ENCODE measurements at regions not wholly inside any gene's neighbourhood (a gene's known extent, or its start where the extent isn't known, plus 50 kb on each side); places are given as distances from the start of the nearest gene placed in this dataset.
A peak's percentile ranks its signal among the peaks of the same experiment; 100 is the strongest.
"Not testable (repeated sequence)": the region's sequence is repeated elsewhere in the genome, so short reads cannot be mapped to it uniquely, and the experiment has no call there.

DNA sequence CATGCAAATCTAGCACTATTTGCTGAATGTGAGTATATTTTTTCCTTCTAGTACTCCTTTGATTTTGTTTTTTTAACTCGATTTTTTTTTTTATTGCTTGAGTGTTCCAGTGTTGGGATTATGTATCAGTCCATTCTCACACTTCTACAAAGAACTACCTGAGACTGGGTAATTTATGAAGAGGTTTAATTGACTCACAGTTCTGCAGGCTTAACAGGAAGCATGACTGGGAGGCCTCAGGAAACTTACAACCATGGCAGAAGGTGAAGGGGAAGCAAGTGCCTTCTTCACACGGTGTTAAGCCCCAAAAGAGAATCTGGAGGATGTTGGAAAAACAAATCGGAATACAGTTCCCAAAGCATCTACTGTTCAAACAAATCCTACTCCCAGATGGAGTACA lies 69.1 kb downstream of the ZNF518B start:
- not testable (repeated sequence) for DNase-seq (ENCODE audit: low spot score)

DNA sequence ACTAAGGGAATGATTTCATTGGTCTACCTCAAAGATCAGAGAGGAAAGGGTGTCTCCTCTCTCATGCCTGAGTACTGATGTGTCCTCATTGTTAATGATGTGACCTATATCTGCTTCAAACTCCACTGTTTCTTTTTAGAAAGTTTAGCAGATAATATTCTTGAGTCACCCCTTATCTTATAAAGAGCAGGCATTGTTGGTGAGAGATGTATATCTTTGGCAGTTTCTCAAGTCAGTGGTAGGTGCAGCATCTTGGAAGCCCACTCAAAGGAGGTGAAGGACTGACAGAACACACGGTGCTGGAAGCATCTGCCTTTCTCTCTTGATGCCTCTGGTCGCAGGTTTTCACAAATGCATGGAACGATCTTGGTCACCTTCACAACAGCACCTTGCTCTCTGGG lies 71.2 kb downstream of the ZNF518B start:
- DNase-seq (ENCODE audit: low spot score) = no peak

DNA sequence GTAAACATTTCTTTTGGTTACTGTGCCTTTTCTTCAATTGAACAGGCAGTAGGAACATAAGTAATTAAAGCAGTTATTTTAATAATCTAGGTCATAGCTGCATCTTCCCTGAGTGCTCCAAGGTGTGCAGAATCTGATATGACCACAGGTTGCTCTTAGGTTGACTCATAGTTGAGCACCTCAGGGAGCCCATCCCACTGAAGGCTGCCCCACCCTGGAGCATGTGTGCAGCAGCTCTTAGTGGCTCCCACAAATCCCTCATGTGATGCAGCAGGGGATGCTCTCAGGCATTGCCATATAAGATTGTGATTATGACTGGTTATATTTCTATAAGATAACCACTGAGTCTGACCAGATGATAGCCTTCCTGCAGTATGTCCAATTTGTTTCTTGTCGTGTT lies 72.3 kb downstream of the ZNF518B start:
- DNase-seq (ENCODE audit: low spot score) = no peak

DNA sequence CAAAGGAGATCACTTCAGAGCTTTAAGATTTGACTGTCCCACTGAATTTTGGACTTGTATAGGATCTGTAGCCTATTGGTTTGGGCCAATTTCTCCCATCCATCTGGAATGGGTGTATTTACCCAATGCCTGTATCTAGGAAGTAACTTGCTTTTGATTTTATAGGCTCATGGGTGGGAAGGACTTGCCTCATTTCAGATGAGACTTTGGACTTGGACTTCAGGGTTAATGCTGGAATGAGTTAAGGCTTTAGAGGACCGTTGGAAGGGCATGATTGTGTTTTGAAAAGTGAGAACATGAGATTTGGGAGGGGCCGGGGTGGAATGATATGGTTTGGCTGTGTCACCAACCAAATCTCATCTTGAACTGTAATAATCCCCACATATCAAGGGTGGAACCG lies 73.8 kb downstream of the ZNF518B start:
- DNase-seq (ENCODE audit: low spot score) = no peak

DNA sequence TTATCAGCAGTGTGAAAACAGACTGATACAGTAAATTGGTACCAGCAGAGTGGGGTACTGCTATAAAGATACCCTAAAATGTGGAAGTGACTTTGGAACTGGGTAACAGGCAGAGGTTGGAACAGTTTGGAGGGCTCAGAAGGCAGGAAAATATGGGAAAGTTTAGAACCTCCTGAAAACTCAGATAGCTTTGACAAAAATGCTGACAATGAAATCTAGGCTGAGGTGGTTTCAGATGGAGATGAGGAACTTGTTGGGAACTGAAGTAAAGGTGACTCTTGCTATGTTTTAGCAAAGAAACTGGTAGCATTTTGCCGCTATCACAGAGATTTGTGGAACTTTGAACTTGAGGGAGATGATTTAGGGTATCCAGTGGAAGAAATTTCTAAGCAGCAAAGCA lies 75.1 kb downstream of the ZNF518B start:
- DNase-seq (ENCODE audit: low spot score) = not testable (repeated sequence)

DNA sequence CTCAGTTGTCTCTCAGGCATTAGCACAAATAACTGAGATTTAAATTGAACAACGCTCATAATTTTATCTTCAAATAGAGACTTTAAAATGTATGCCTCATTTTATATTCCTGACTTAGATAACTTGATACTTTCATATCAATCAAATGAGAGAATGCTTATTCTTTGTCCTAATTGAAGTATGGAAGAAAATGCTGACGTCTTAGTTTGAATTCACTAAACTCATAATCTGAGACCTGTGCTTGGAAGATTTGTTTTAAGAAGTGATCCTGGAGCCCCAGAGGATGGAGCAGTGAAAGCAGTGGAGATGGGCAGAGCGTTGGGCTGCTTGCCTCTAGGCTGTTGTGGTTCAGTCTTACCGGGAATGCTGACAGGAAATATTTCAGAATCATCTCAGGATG lies 76.1 kb downstream of the ZNF518B start:
- DNase-seq (ENCODE audit: low spot score) = no peak

DNA sequence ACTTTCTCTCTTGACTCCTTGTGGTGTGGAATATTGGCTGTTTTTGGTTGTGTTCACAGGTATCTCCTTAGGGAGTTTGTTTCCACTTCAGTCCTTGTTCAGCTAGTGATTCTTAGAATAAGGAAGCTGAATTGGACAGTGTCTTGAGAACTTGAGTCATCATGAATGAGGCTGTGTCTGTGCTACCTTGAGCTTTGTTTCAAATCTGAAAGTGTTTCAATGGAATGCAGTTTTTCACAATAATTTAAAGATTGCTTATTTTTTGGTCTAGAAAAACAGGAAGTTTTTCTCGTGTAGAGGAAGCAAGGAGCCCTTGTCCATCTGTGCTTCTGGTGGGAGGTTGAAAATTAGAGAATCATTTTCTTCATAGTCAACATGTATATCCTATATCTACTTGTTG lies 76.5 kb downstream of the ZNF518B start:
- DNase-seq (ENCODE audit: low spot score) = no peak

DNA sequence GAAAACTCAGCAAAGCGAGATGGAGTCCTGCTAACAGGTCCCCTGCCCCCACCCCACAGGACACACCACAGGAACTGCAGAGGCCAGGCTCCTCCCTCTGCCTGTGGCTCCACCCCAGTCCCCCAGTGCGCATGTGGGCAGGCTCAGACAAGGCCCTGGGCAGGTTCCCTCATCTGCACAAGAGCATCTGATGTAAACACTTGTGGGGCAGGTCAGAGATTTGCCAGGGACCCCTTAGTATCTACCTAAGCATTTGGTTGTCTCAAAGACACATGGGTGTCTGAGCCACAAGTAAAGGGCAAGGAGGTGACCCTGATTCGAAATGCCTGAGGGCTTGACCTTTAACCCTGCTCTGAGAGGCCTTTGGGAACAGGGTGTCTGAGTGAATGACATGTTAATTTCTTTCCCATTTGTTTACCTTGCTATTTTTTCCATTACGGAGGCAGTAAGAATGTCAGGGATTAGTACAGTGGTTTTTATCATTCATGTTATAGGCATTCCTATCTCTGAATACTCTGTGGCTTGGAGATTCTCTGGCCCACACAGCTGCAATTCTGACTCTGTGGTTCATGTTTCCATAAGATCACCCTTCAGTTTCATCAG lies 85.3 kb downstream of the ZNF518B start:
- DNase-seq (ENCODE audit: low spot score) = no peak

DNA sequence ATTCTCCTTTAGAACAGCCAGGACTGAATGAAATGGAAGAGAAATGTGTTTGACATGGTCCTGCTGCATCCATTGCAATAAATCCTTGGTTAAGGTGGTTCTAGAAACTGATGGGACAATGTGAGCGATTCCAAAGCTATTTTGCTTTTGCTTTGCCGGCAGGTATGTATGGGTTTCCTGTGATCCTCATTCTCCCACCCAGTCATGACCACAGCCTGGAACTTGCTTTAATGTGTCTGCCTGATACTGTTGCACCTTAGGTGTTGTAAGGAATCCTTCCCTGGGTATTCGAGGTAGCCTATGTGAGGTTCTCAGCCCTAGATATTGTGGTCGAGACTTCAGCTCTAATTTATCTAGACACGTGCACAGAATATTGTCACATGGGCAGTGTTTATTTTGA lies 86.1 kb downstream of the ZNF518B start:
- DNase-seq (ENCODE audit: low spot score) = no peak

DNA sequence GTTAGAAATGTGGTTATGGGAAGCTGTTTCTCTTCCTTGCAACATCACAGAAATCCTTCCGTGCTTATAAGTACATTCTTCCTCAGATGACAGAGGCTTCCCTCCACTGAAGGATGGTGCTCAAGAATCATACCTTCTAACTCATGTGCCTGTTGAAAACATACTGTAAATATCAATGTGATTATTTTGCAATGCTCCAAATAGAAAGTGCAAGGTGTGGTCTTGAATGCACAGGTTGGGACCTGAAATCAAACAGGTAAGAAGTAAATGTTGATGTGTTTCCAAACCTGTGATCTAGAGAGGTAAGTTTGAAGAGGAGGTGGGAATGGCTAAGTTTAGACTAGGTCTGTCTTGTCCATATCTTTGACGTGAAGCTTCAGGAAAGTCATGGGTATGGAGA lies 87.7 kb downstream of the ZNF518B start:
- no peak for DNase-seq (ENCODE audit: low spot score)

DNA sequence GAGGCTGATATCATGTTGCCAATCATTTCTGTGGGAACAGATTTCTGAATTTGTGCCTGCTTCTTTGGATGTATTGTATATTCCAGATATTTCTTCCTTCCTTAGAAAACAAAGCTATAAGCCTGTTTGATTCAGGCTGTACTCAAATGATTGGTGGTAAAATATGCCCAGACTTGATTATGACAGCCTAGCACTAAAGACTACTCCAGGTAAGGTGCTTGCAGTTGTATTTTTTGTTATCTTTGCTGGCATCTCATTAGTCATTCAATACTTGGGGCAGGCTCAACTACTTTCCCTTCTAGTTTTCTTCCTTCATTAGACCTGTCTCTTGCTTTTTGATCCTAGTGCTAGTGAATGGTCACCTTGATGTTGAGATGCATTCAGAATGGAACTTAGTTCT lies 90.6 kb downstream of the ZNF518B start:
- no peak for DNase-seq (ENCODE audit: low spot score)

DNA sequence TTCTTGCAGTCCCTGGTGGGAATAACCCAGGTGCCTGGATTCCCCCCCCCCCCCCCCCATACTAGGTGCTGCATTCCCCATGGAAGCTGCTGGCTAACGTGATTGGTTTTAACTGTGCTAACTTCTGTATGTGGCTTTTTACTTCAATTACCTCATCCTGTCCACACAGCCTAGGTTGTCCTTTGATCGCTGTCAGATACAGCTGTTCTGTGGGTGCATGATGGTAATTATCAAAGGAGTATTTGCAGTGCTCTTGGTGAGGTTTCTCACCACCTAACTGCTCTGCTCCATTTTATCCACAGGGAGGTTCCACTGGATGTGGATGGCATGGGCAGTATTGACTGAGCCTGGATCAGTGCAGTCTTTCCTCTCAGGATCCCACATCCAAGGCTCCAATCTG lies 93.0 kb downstream of the ZNF518B start:
- DNase-seq (ENCODE audit: low spot score) = no peak

DNA sequence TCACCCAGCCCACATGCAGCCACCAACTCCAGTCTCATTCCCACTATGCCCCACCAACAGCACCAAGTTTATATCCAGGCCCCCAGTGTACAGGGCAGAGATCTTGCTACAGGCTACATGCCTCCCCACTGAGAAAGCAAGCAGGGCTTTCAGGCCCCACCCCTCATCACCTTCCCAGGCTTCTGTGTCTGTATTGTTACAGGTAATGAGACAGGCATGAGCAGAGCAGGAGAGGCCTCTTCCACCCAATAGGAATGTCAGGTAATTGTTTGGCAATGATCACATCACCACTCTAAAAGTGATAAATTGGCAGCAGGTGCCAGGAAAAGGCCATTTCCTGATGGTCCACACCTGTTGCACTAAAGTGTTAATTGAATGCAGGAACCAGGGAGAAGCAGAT lies 102.5 kb downstream of the ZNF518B start:
- DNase-seq (ENCODE audit: low spot score) = no peak

DNA sequence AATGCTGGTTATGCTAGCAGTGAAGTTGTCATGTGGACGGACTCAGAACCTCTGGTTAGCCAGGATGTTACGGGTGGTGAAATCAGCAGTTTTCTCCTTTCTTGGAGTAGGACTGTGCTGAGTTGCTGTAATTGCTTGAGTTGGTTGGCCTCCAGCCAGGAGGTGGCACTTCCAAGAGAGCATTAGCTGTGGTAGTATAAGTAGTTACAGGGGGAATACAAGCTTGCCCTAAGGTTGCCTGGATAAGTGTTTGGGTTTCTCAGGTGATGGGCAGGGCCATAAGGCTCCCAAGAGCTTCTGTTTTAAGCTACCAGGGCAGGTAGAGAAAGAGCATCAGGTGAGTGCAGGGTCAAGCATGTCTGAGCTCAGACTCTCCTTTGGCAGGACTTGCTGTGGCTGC lies 103.0 kb downstream of the ZNF518B start:
- DNase-seq (ENCODE audit: low spot score) = no peak

DNA sequence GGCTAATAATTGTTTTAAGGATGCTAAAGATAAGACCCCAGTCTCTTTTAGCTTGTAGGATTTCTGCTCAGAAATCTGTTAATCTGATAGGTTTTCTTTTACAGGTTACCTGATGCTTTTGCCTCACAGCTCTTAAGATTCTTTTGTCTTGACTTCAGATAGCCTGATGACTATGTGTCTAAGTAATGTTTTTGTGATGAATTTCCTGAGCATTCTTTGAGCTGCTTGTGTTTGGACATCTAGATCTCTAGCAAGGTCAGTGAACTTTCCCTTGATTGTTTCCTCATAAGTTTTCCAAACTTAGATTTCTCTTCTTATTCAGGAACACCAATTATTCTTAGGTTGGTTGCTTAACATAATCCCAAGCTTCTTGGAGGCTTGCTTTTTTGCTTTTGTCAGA lies 104.1 kb downstream of the ZNF518B start:
- DNase-seq (ENCODE audit: low spot score) = no peak

DNA sequence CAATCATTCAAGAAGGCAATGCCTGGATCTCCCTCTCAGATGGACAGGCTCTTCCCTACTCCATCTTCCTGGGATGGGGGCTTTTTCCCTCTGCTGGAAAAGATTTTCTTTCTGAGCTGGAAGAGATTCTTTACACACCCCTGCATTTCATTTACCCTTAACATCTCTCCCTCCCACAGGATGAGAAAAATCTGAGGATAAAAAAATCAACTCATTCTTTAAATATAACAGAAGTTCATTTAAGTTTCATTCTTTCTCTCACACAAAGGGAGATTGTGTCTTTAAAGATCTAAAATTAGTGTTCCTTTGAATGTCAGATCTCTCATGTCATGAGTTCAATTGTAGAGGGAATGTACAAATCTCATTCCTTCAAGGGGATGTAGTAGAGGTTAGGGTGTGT lies 109.0 kb downstream of the ZNF518B start:
- no peak for DNase-seq (ENCODE audit: low spot score)

DNA sequence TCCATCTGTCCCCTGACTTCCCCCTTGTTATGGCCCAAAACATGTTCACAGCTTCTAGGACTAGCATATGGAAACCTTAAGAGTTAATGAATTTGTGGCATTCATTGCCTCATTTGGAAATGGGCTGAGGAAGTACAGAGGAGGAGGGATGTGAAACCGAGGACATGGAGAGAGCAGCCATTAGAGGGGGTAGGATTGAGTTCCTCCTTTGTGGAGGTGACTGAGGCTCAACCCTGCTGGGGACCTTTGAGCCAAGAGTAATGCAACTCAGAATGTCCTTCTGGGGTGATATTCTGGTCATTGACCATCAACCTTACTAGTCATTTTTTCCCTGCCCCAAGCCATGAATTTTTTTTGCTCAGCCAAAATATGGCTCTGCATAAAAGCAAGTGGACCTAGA lies 109.4 kb downstream of the ZNF518B start:
- no peak for DNase-seq (ENCODE audit: low spot score)

DNA sequence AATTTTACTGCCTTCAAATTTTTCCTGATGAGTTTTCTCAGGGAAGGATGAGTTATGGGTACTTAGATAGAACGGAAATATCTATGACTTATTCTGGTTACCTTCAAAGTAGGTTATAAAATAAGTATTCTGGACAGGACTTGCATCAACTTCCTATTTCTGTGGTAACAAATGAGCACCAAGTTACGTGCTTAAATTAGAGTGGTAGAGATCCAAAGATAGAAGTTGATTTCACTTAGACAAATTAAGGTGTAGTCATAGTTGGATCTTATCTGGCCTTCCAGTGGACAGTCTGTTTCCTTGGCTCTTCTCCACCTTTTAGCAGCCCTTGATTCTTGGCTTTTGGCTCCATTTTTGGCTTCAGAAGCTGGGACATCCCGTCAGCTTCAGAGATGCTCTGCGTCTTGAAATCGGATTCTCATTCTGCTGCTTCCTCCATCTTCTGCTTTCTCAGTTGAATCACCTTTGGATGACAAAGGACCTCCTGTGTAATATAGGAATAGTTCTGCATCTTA lies 109.9 kb downstream of the ZNF518B start:
- DNase-seq (ENCODE audit: low spot score) = no peak

DNA sequence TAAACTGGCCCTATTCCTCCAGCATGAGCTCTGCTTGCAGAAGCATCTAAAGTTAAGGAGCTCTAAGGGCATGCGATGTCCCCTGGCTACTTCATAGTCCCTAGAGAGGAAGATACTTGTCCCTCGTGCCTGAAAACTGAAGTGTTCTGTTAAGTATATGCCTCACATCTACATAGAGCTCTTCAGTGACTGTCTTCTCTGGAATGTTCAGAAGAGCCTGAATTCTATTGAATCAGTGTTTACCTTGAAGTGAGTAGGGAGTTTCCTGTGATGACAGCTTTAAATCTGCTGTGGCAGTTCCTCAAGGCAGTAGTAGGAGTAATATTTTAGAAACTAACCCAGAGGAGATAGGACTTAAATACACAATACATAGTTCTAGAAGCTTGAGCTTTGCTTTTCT lies 111.2 kb downstream of the ZNF518B start:
- DNase-seq (ENCODE audit: low spot score) = no peak

DNA sequence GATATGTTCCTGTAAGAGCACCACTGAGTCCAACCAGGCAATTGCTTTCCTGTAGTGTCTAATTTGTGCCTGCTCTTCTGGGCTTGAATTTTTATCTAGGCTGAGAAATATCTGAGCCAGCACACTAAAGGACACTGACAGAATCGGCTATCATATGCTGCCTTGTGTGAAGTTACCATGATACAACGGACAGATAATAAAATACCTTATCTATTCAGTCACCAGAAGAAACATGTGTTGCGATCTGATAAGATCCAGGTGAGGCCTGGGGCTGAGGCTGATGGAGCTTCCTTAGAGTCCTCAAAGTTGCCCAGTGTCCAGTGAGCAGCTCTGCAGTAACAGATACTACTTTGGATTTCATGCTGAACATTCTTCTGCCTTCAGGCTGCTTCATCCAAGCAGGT lies 111.8 kb downstream of the ZNF518B start:
- DNase-seq (ENCODE audit: low spot score) = no peak

DNA sequence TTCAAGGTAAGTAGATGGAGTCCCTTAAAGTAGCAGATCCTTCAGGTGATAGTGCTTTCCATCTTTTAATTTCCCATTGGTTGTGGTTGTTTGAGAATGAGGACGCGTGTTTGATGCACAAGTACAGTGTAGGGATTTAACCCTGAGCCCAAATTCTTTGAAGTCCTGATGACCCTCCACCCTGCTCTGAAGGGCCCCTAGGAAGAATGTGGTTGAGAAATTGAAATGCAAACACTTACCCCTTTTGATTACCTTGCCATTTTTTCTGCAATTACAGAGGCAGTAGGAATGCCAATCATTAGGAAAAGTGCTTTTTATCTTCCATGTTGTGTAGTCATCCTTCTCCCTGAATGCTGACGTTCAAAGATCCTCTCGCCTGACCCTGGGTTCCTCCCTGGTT lies 112.4 kb downstream of the ZNF518B start:
- no peak for DNase-seq (ENCODE audit: low spot score)

DNA sequence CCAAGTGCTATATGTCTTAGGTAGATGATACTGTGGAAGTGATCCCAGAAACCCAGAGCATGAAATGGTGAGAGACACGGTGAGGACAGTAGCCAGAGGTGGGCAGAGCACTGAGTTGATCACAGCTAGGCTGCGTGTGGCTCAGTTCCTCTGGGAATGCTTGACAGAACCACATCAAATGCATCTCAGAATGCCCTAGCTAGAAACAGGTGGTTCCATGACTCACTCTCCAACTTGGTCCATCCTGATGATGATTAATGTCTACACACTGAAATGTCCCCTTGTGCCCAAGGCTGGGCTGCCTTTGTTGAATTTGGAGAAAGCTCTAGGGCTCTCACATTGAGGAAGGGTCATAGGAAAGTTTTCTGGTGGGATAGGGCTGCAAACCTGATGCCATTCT lies 113.6 kb downstream of the ZNF518B start:
- DNase-seq (ENCODE audit: low spot score) = no peak

DNA sequence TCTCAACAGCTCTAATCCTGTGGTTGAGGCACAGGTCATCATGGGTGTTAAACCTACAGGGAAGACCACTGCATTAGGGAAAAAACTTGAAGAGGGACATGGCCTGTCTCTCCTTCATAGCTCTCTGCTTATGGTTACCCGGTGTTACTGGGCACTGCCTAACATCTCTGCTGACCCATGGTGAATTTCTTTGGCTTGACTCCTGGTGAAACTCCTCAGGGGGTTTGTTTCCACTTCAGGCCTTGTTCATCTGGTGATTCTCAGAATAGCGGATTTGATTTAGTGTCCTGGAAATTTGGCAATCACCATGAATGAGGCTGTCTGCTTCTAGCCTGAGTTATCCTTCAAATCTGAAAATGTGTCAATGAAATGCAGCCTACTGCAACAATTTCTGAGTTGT lies 114.4 kb downstream of the ZNF518B start:
- no peak for DNase-seq (ENCODE audit: low spot score)

DNA sequence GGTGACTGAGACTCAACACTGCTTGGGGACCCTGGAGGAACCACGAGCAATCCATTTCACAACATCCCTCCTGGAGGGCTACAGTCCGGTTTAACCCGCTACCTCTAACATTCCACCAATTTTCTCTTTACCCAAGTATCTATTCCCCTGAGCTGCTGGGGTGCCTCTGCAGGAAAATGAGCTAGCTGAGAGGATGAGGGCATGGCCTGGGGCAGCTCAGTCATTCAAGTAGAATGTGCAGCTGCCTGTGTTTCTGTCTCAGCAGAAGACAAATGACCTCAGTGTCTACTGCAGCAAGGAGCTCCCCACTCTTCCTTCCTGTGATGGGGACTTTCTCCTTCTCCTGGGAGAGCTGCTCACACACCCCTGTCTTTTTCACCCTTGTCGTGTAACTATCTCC lies 120.8 kb downstream of the ZNF518B start:
- DNase-seq (ENCODE audit: low spot score) = peak; percentile 7

DNA sequence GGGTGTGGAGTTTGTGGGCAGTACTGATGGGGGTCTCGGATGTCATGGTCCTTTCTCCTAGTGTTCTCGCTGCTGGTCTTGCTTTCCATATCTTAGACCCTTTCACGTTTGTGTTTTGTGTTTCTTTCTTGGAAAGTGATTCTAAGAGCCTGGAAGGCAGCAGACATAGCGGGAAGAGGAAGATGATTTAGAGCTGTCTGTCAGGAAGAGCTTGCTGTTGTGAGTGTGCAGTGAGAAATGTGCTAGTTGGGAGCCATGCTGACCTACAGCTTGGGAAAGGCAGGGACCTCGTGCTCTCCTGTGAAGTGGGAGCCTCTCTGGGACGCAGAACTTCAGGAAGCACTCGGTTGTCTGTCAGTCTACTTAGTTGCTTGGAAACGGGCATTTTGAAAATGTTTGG lies 122.2 kb downstream of the ZNF518B start:
- DNase-seq (ENCODE audit: low spot score) = no peak
